Esophagus squamous epithelium (tissue), 5 donors: ENCODE measurements at regions not wholly inside any gene's neighbourhood (a gene's known extent, or its start where the extent isn't known, plus 50 kb on each side); places are given as distances from the start of the nearest gene placed in this dataset.

Experiments
- DNase-seq: peaks from one replicate; lab custom pipeline; 2025; lab: John Stamatoyannopoulos, UW
- H3K27ac ChIP-seq, 4 donors: fragments of 200-600 bp; sonication (generic); one replicate each; pipeline ENCODE4 v1.5.1; 2016 to 2019; ENCODE audit warnings: mild to moderate bottlenecking in 1 of 4
- H3K27me3 ChIP-seq, 4 donors: fragments of 200-600 bp; sonication (generic); 1 replicate in 3 of 4; 2 replicates in 1 of 4; pipeline versions ENCODE4 v1.5.1 to v1.6.0; 2017 to 2021; ENCODE audit warnings: antibody characterized with exemption in 1 of 4
- H3K36me3 ChIP-seq, 3 donors: fragments of 200-600 bp; sonication (generic); one replicate each; pipeline ENCODE4 v1.5.1; 2016 to 2019
- H3K4me1 ChIP-seq, 3 donors: fragments of 200-600 bp; sonication (generic); one replicate each; pipeline ENCODE4 v1.5.1; 2017 to 2019
- H3K4me3 ChIP-seq, 4 donors: fragments of 200-600 bp; sonication (generic); 1 replicate in 3 of 4; 2 replicates in 1 of 4; pipeline ENCODE4 v1.5.1; 2016 to 2019; ENCODE audit warnings: mild to moderate bottlenecking in 2 of 4, moderate library complexity in 1 of 4
- H3K9me3 ChIP-seq, 3 donors: fragments of 200-600 bp; sonication (generic); one replicate each; pipeline ENCODE4 v1.5.1; 2016 to 2019
- POLR2A ChIP-seq, 4 donors: fragments of 450-650 bp; IDR thresholded peaks; one replicate each; pipeline ENCODE4 v1.6.1; 2017; ENCODE audit warnings: antibody characterized with exemption in 4 of 4, mild to moderate bottlenecking in 4 of 4, moderate library complexity in 3 of 4
- WGBS, 2 donors: methylation state at CpG; one replicate each; pipeline ENCODE4 v1.1.5; 2018; 5-methylcytosine and 5-hydroxymethylcytosine counted together
- intact Hi-C: fragments of 100-400 bp; cut with DNase I; formaldehyde crosslinking; loops from one replicate; pipeline ENCODE4 v1.15.0; 2022
- TF ChIP-seq, protein P1 (sequence below), 6 experiments: fragments of 450-650 bp in 4 of 6; fragments of 200-600 bp in 2 of 6; sonication (generic) in 2 of 6; IDR thresholded peaks; one replicate each; pipeline ENCODE4 v1.5.1; 2016 to 2019; ENCODE audit warnings: antibody characterized with exemption in 6 of 6, mild to moderate bottlenecking in 4 of 6, moderate library complexity in 4 of 6
- donor health status: DM: yes; HTN: yes; CAD: no.

DNA sequence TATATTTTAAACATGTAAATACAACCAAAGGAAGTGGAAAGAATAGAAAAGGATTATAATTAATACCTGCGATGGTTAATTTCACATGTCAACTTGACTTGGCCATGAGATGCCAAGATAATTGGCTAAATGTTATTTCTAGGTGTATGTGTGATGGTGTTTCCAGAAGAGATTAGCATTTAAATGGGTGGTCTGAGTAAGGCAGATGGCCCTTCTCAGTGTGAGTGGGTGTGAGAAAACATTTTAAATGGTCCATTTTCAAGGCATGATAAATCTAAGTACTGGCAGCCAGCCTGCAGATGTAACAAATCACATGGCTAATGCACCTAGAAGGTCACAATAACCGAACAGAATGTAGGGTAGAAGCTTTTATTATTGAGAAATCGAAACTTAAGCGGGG is 99.6 kb upstream of the CDH7 start:
- 58 to 60% methylated on average over 4 of the region's 4 CpGs for WGBS, 2 donors
- intact Hi-C loops = no loop called here
- H3K27me3 ChIP-seq = no peaks in the 10 kb centered on the region
- H3K36me3 ChIP-seq = no peaks in the 10 kb centered on the region
- H3K27ac ChIP-seq = no peak overlapping the region
- peaks cover 0 to 6% (median 0%) of the 10 kb centered on the region in 3 donors for H3K9me3 ChIP-seq
- TF ChIP-seq POLR2A (IDR thresholded peaks at IDR 0.05) = no peak
- TF ChIP-seq, protein P1, sequence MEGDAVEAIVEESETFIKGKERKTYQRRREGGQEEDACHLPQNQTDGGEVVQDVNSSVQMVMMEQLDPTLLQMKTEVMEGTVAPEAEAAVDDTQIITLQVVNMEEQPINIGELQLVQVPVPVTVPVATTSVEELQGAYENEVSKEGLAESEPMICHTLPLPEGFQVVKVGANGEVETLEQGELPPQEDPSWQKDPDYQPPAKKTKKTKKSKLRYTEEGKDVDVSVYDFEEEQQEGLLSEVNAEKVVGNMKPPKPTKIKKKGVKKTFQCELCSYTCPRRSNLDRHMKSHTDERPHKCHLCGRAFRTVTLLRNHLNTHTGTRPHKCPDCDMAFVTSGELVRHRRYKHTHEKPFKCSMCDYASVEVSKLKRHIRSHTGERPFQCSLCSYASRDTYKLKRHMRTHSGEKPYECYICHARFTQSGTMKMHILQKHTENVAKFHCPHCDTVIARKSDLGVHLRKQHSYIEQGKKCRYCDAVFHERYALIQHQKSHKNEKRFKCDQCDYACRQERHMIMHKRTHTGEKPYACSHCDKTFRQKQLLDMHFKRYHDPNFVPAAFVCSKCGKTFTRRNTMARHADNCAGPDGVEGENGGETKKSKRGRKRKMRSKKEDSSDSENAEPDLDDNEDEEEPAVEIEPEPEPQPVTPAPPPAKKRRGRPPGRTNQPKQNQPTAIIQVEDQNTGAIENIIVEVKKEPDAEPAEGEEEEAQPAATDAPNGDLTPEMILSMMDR (IDR thresholded peaks at IDR 0.05) = no peak
- DNase-seq = no peak
- no peak overlapping the region for H3K4me3 ChIP-seq
- H3K4me1 ChIP-seq = no peaks in the 10 kb centered on the region

DNA sequence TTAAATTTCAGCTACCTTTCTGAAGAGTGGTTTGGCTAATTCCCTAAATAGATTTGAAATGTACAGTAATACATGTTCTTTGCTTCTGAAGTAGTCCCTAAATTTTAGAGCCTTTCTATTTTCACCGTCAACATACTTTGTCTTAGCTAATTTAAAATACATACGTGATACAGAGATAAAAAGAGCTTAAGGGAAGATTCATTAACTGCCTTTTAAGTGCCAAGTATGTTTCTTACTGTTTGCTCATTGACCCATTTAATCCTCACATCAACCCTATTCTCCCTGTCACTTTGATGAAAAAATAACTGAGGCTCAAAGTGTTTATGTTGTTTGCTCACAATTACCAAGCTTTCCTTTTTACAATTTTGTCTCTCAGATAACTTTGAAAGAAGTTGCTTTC is 118.6 kb upstream of the CDH7 start:
- no peak overlapping the region for H3K4me3 ChIP-seq
- no peak for DNase-seq
- intact Hi-C loops = no loop called here
- no peak overlapping the region for H3K27ac ChIP-seq
- no peaks in the 10 kb centered on the region for H3K27me3 ChIP-seq
- no peaks in the 10 kb centered on the region for H3K4me1 ChIP-seq
- no peaks in the 10 kb centered on the region for H3K9me3 ChIP-seq
- TF ChIP-seq, protein P1 (IDR thresholded peaks at IDR 0.05) = no peak
- no peak for TF ChIP-seq POLR2A (IDR thresholded peaks at IDR 0.05)
- H3K36me3 ChIP-seq = no peaks in the 10 kb centered on the region
- WGBS, 2 donors = 65 to 73% methylated on average over 2 of the region's 2 CpGs

DNA sequence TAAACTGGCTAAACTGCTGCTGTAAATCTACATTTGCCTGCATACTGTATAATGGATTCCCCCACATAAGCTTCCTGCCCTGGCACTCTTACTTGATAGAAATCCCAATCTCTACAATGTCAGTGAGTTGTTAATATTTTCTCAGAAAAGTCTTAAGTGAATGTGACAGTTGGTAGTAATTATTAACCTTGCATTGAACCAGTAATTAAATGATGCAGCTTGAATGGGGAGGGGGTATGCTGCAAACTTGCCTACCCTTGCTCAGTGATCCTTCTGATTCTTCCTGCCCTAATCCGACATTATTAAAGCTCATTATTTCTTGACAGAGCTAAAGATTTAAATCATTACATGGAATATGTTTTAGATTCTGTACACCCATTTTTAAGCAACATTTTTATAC is 119.0 kb upstream of the CDH7 start:
- Histone ChIP-seq H3K9me3 (no peaks in the 10 kb centered on the region), H3K36me3 (no peaks in the 10 kb centered on the region), H3K4me1 (no peaks in the 10 kb centered on the region), H3K27ac (no peak overlapping the region), H3K27me3 (no peaks in the 10 kb centered on the region), H3K4me3 (no peak overlapping the region)
- TF ChIP-seq, protein P1 (IDR thresholded peaks at IDR 0.05) = no peak
- no peak for TF ChIP-seq POLR2A (IDR thresholded peaks at IDR 0.05)
- no peak for DNase-seq
- 68 to 81% methylated on average over 1 of the region's 1 CpG for WGBS, 2 donors
- intact Hi-C loops = no loop called here

DNA sequence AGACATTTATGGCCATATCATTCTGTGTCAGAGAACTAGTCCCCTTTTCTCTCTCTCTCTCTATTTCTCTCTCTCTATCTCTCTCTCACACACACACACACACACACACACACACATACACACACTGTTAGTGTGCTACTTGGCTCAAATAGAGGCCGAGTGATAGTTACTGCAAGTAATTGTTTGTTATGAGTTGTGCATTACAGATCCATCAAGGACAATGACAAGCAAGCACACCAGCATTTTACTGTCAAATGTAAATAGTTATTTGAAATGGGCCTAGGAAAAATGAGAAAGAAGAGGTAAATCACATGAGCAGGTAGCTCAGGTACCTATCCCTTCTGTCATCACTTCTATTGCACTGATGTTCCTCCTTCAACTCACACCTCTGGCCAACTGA is 122.4 kb upstream of the CDH7 start:
- H3K27me3 ChIP-seq = no peaks in the 10 kb centered on the region
- 43 to 86% methylated on average over 1 of the region's 1 CpG for WGBS, 2 donors
- no peak for TF ChIP-seq POLR2A (IDR thresholded peaks at IDR 0.05)
- TF ChIP-seq, protein P1 (IDR thresholded peaks at IDR 0.05) = no peak

DNA sequence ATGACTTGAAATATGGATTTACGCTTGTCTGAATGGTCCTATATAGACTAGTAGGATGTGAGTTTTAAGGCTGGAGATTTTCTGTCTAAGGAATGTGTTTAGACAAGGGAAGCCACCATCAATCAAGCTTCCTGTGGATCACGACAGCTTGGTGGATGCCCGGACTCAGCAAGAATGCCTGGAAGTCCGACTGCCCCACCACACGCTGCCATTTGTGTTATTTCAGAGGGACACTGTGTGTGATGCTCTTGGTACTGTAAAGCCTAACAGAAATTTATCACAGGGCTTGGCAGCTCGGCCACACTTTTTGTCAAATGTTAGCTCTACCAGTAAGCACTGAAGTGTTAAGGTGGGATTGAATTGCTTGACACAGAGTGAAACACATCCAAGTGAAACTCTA is 127.1 kb upstream of the CDH7 start:
- Histone ChIP-seq H3K4me1 (no peaks in the 10 kb centered on the region), H3K27me3 (no peaks in the 10 kb centered on the region), H3K36me3 (no peaks in the 10 kb centered on the region), H3K27ac (no peak overlapping the region), H3K4me3 (no peak overlapping the region), H3K9me3 (peaks cover 0 to 6% (median 0%) of the 10 kb centered on the region in 3 donors)
- 24 to 34% methylated on average over 6 of the region's 6 CpGs for WGBS, 2 donors
- no peak for DNase-seq
- intact Hi-C loops = no loop called here
- TF ChIP-seq, protein P1 (IDR thresholded peaks at IDR 0.05) = no peak
- no peak for TF ChIP-seq POLR2A (IDR thresholded peaks at IDR 0.05)

More for the DNA sequence above, 122.4 kb upstream of the CDH7 start:
- peaks cover 0 to 6% (median 0%) of the 10 kb centered on the region in 3 donors for H3K9me3 ChIP-seq
- H3K4me1 ChIP-seq = no peaks in the 10 kb centered on the region
- intact Hi-C loops = no loop called here
- H3K27ac ChIP-seq = no peak overlapping the region
- DNase-seq = no peak
- no peak overlapping the region for H3K4me3 ChIP-seq
- H3K36me3 ChIP-seq = no peaks in the 10 kb centered on the region
